ENCODE measurements at regions not wholly inside any gene's neighbourhood (a gene's known extent, or its start where the extent isn't known, plus 50 kb on each side); places are given as distances from the start of the nearest gene placed in this dataset.

DNA sequence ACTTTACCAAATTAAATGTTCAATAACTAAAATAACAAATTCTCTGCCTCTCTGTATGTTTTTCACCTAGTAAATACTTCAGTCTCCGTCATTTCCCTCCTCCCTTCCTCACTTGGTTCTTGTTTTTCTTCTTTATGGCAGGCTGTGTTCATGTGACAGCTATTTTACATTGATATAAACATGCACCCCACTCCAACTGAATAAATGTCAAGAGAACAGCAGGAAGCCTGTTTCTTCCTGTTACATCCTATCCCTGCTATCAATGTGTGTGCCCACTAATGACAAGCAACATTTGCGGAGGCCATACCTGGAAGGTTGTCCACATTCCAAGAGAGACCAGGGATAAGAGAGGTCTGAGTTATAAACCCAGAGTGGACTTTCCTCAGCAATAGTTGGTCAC is 145.2 kb upstream of the MAST4 start:
- H3K36me3 Mint-ChIP-seq = no peaks in the 10 kb centered on the region
- DNase-seq (no peak), ATAC-seq (no peak)
- H3K4me1 Mint-ChIP-seq = no peaks in the 10 kb centered on the region
- H3K27ac Mint-ChIP-seq = no peak overlapping the region
- no peaks in the 10 kb centered on the region for H3K9me3 Mint-ChIP-seq (ENCODE audit: low read depth)
- CTCF ChIA-PET = no interaction called here
- H3K4me3 Mint-ChIP-seq = no peak overlapping the region
- peaks cover 3% of the 10 kb centered on the region for H3K27me3 Mint-ChIP-seq

DNA sequence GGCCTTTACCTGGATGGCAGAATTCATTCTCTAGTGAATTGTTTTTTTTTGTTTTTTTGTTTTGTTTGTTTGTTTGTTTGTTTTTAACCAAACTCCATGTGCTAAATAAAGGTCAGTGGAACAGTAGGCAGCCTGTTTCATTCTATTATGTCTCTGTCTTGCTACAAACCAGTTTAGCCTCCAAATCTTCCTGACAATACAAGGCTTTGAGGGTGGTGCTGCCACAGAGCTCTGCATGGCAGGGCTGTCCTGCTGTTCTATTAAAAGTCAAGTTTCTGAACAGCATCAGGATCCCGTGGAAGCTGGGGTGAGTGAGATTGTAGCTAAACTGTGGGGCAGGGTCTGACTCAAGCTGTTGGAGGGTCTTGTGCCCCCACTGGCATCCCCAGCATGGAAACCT is 144.1 kb upstream of the MAST4 start:
- Mint-ChIP-seq H3K9me3 (ENCODE audit: low read depth) (no peaks in the 10 kb centered on the region), H3K36me3 (no peaks in the 10 kb centered on the region), H3K4me3 (no peak overlapping the region), H3K4me1 (no peaks in the 10 kb centered on the region), H3K27me3 (peaks cover 3% of the 10 kb centered on the region), H3K27ac (no peak overlapping the region)
- CTCF ChIA-PET = no interaction called here
- ATAC-seq (no peak), DNase-seq (no peak)

DNA sequence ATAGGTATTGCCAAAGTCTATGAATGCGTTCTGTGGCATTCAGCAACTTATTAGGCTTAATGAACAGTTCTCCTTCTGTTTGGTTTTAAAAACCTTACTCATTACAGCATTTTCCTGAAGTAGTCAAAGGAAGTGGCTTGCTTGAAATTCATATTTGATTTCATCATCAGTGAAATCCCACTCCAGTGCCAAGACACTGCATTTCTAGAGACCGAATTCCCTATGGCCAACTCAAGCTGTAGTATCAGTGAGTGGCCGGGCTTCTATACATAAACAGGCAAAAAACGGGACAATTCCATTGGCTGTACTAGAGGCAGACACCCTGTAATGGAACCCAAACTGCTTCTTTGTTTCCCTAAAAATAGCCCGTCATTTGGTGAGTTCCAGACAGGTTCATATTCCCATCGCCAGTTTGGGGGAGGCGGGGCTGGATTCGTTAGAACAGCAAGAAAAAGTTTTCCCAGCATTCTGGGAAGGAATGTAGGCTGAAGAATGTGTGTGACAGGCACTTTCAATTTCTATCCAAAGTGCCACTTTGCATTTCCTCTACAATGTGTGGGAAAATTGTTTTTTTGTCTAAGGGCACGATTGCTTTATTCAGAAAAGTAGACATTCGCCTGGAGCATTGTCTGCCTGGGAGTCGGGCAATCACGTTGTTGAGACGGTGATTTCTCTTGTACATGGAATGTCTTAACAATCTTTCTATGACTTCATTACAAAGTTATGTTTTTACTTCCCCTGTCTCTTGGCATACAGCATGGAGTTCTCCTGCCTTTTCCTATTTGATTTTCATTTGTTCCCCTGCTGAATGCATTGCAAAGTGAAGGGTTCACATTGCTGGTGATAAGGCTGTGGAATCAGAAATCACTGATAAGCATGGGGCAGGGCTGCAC is 141.8 kb upstream of the MAST4 start:
- CTCF ChIA-PET = no interaction called here
- Mint-ChIP-seq H3K27me3 (no peaks in the 10 kb centered on the region), H3K4me3 (no peak overlapping the region), H3K27ac (no peak overlapping the region), H3K4me1 (no peaks in the 10 kb centered on the region), H3K9me3 (ENCODE audit: low read depth) (no peaks in the 10 kb centered on the region), H3K36me3 (no peaks in the 10 kb centered on the region)
- no peak for ATAC-seq
- DNase-seq = no peak

DNA sequence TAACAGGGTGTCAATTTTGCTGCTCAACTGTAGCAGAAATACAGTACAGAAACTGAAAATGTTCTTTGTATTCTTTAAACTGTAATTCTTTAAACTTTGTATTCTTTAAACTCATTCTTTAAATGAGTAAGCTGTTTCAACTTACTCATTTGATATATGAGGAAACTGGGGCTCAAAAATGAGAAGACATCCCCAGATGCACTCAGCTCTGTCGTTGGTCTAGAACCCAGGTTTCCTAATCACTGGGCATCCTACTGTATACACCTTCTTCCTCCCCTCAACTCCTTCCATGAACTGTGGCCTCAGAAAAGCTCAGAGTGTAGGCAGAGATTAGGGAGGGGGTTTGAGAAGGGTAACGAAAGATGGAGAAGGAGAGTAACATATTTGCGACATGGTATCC is 136.5 kb upstream of the MAST4 start:
- H3K4me1 Mint-ChIP-seq = no peaks in the 10 kb centered on the region
- peaks cover 16% of the 10 kb centered on the region for H3K27me3 Mint-ChIP-seq
- ATAC-seq = no peak
- CTCF ChIA-PET = no interaction called here
- no peaks in the 10 kb centered on the region for H3K36me3 Mint-ChIP-seq
- H3K9me3 Mint-ChIP-seq (ENCODE audit: low read depth) = no peaks in the 10 kb centered on the region
- H3K27ac Mint-ChIP-seq = no peak overlapping the region
- DNase-seq = no peak
- no peak overlapping the region for H3K4me3 Mint-ChIP-seq

DNA sequence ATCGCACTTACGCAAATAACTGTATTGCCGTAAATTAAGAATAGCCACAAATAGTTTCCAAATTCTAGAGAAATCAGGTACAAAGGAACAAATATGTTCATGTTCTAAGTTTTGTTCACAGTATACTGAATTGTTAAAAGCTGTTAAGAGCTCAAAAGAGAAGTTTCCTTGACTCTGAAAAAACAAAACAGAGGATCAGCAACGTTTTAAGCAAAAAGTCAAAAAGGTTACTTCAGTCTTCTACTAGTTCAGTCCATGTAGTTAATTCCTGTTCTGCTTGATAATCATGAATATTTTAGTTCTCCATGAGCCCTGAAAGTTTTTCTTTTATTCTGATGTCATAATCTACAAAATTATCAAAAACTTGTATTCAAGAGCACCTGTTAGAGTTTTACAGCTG is 128.6 kb upstream of the MAST4 start:
- H3K4me1 Mint-ChIP-seq = no peaks in the 10 kb centered on the region
- H3K36me3 Mint-ChIP-seq = peaks cover 2% of the 10 kb centered on the region
- ATAC-seq (no peak), DNase-seq (no peak)
- H3K27ac Mint-ChIP-seq = no peak overlapping the region
- peaks cover 7% of the 10 kb centered on the region for H3K27me3 Mint-ChIP-seq
- no peak overlapping the region for H3K4me3 Mint-ChIP-seq
- peaks cover 9% of the 10 kb centered on the region for H3K9me3 Mint-ChIP-seq (ENCODE audit: low read depth)
- CTCF ChIA-PET = interaction anchor here (1.3 kb wide), 1 partner anchor 45 kb away, joined by 3 read pairs; no protein-coding TSS in a partner anchor

DNA sequence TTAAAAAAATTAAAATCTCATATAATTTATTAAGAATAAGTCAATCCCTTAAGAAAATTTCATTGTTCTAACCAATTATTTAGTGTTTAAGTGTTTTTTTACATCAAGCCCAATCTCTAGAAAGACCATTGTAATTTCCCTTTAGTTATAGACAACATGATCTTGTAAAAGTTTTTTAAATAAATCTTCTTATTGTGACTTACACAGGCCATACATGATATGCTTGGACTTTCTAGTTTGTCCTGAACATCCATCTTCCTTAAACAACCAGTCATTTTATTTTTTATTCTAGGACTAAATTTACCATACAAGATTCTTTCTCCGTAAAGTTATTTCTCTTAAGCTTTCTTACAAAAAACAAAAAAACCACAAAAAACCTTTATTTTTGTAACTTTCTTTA is 126.5 kb upstream of the MAST4 start:
- CTCF ChIA-PET = no interaction called here

DNA sequence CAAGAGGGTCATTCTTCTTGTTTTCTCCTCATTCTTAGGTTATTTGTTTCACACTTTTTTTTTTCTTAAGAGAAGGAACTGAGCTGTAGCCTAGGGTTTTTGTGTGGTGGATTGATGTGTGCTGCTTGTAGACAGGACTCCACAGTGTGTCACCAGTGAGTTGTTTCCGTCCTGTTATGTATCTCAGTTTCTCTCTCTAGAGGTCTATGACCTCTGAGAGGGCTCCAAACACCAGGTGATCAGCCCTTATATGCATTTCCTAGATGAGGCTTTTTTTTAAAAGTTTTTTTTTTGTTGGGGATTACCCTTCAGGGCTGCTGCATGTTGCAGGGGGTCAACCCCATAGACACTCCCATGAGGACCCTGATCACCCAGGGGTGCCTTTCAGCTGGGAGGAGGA is 124.2 kb upstream of the MAST4 start:
- Mint-ChIP-seq H3K27ac (no peak overlapping the region), H3K4me1 (no peaks in the 10 kb centered on the region), H3K36me3 (peaks cover 2% of the 10 kb centered on the region), H3K27me3 (peaks cover 6% of the 10 kb centered on the region), H3K9me3 (ENCODE audit: low read depth) (peaks cover 5% of the 10 kb centered on the region), H3K4me3 (no peak overlapping the region)
- ATAC-seq (no peak), DNase-seq (no peak)
- CTCF ChIA-PET = no interaction called here

More for the DNA sequence above, 126.5 kb upstream of the MAST4 start:
- no peaks in the 10 kb centered on the region for H3K4me1 Mint-ChIP-seq
- H3K27ac Mint-ChIP-seq = no peak overlapping the region
- peaks cover 6% of the 10 kb centered on the region for H3K27me3 Mint-ChIP-seq
- DNase-seq = no peak
- H3K9me3 Mint-ChIP-seq (ENCODE audit: low read depth) = peaks cover 9% of the 10 kb centered on the region
- no peak for ATAC-seq
- peaks cover 2% of the 10 kb centered on the region for H3K36me3 Mint-ChIP-seq
- H3K4me3 Mint-ChIP-seq = no peak overlapping the region

DNA sequence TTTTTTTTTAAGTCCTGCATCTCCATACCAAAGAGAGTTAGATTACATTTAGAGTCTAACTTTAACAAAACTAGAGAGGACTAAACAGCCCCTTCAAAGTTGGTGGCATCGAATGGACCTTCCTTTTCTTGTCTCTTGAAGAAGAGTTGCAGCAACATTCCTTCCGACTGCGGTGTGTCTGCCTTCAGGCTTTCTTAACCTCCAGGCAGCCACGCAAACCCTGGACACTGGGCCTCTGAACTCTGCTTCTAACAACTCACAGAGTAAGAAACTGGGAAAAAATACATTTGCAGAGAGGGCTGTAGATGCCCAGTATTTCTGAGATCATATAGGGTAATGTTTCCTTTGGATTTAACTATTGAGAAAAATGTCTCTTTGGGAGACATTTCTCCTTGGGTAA is 120.5 kb upstream of the MAST4 start:
- H3K4me3 Mint-ChIP-seq = no peak overlapping the region
- H3K27me3 Mint-ChIP-seq = peaks cover 6% of the 10 kb centered on the region
- no peak for DNase-seq
- H3K4me1 Mint-ChIP-seq = no peaks in the 10 kb centered on the region
- no peak overlapping the region for H3K27ac Mint-ChIP-seq
- no peaks in the 10 kb centered on the region for H3K36me3 Mint-ChIP-seq
- peaks cover under 1% of the 10 kb centered on the region for H3K9me3 Mint-ChIP-seq (ENCODE audit: low read depth)
- CTCF ChIA-PET = no interaction called here
- no peak for ATAC-seq

DNA sequence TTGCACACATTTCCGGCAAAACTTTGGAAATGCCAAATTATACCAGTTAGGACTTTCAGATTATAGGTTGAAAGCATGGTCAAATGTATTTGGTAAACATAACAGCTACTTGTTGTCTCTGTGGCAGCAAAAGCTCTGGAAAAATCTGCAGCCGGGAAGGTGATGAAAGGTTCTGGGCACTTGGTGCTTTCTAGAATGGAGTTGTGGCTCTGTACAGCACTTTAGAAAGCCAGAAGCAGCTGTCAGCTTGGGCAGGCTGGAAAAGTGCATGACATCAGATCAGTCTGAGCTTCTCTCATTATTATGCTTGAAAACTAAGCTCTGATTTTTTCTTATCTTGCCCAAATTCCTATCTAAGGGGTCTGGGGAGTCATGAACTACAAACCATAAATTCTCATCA is 118.6 kb upstream of the MAST4 start:
- Mint-ChIP-seq H3K27ac (no peak overlapping the region), H3K4me1 (no peaks in the 10 kb centered on the region), H3K9me3 (ENCODE audit: low read depth) (no peaks in the 10 kb centered on the region), H3K27me3 (peaks cover 6% of the 10 kb centered on the region), H3K4me3 (no peak overlapping the region), H3K36me3 (no peaks in the 10 kb centered on the region)
- DNase-seq (no peak), ATAC-seq (no peak)
- CTCF ChIA-PET = no interaction called here

DNA sequence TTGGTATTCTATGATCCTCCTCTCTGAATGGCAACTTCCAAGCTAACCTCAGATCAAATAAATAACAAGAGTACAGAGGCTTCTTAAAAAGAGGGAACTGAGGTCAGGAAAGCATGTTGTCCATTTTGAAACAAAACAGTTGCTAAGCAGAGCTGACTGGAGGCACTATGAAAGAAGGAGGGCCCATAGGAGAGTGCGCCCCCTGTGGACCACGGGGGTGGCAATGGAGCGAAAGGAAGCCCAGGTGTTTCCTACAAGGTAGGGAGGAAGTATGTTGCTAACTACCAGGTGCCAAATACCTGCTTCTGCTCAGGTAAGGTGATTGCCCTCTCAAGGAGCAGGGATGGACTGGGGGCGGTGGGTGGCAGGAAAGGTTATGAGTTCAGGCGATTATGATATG is 101.8 kb upstream of the MAST4 start:
- Mint-ChIP-seq H3K27ac (no peak overlapping the region), H3K36me3 (no peaks in the 10 kb centered on the region), H3K4me1 (no peaks in the 10 kb centered on the region), H3K9me3 (ENCODE audit: low read depth) (no peaks in the 10 kb centered on the region), H3K4me3 (no peak overlapping the region), H3K27me3 (no peaks in the 10 kb centered on the region)
- no peak for DNase-seq
- no peak for ATAC-seq
- CTCF ChIA-PET = no interaction called here

DNA sequence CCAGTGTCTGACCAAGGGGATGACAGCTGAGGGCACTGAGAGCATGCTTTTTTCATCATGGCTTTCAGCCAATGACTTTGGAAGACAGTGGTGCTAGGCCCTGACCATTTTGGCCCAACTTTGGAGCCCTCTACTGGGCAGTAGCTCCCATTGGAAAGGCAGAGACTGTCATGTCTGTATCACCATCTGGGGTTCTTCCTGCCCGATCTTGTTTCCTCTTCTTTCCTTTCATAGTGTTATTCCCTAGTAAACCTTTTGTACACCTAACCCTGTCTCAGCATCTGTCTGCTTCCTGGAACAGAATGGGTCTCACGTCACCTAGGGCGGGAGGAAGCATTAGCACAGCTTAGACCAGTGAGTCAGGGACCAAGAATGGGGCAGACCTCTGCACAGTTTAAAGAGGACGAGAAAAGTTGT is 97.4 kb upstream of the MAST4 start:
- H3K9me3 Mint-ChIP-seq (ENCODE audit: low read depth) = no peaks in the 10 kb centered on the region
- no peak for DNase-seq

DNA sequence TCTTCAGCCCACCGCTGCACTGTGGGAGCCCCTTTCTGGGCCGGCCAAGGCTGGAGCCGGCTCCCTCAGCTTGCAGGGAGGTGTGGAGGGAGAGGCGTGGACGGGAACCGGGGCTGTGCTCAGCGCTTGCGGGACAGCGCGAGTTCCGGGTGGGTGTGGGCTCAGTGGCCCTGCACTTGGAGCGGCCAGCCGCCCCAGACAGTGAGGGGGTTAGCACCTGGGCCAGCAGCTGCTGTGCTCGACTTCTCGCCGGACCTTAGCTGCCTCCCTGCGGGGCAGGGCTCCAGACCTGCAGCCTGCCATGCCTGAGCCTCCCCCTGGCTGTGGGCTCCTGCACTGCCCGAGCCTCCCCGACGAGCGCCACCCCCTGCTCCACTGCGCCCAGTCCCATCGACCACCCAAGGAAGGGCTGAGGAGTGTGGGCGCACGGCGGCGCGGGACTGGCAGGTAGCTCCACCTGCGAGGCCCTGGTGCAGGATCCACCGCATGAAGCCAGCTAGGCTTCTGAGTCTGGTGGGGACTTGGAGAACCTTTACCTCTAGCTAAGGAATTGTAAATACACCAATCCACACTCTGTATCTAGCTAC is 92.9 kb upstream of the MAST4 start:
- CTCF ChIA-PET = no interaction called here
- H3K27ac Mint-ChIP-seq = no peak overlapping the region
- no peak overlapping the region for H3K4me3 Mint-ChIP-seq
- no peaks in the 10 kb centered on the region for H3K9me3 Mint-ChIP-seq (ENCODE audit: low read depth)
- ATAC-seq (no peak), DNase-seq (no peak)
- no peaks in the 10 kb centered on the region for H3K4me1 Mint-ChIP-seq
- no peaks in the 10 kb centered on the region for H3K36me3 Mint-ChIP-seq
- peaks cover 3% of the 10 kb centered on the region for H3K27me3 Mint-ChIP-seq

More for the DNA sequence above, 97.4 kb upstream of the MAST4 start:
- Mint-ChIP-seq H3K27ac (no peak overlapping the region), H3K4me1 (no peaks in the 10 kb centered on the region), H3K27me3 (peaks cover 3% of the 10 kb centered on the region), H3K36me3 (no peaks in the 10 kb centered on the region), H3K4me3 (no peak overlapping the region)
- CTCF ChIA-PET = interaction anchor here (1.1 kb wide), 1 partner anchor 192 kb away, joined by 5 read pairs; no protein-coding TSS in a partner anchor
- no peak for ATAC-seq

DNA sequence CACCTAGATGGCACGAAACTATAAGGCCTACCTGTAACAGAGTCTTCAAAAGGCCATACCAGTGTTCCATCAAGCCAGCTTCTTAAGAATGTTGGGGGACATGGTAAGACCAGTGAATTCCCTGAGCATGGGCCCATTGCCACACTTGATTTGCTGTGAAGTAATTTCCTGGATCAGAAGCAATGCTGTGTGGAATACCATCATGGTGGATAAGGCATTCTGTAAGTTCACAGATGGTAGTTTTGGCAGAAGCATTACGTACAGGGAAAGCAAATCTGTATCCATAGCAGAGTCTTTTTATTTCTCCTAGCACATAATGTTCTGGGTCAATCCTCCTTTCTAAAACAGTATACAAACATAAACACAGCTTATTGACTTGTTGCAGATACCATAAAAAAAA is 89.1 kb upstream of the MAST4 start:
- Mint-ChIP-seq H3K27ac (no peak overlapping the region), H3K4me1 (no peaks in the 10 kb centered on the region), H3K9me3 (ENCODE audit: low read depth) (no peaks in the 10 kb centered on the region), H3K27me3 (peaks cover 6% of the 10 kb centered on the region), H3K4me3 (no peak overlapping the region), H3K36me3 (no peaks in the 10 kb centered on the region)
- no peak for ATAC-seq
- CTCF ChIA-PET = no interaction called here
- no peak for DNase-seq

DNA sequence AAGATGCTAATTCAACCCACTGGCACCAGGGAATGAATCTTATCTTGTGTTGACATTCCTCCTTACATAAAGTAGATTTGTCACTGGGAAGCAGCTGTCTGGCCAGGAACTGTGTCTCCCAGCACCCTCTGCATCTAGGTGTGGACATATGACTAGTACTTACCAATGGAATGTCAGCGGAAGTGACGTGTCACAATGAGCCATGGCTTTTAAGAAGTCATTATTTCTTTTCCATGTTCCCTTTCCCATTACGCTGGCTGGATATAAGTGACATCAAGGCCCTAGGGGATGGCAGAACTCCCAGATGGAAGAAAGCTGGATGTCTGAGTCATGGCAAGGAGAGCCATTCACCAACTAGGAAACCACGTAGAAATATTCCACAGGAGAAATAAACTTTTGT is 84.7 kb upstream of the MAST4 start:
- no peaks in the 10 kb centered on the region for H3K4me1 Mint-ChIP-seq
- peaks cover 7% of the 10 kb centered on the region for H3K27me3 Mint-ChIP-seq
- no peaks in the 10 kb centered on the region for H3K36me3 Mint-ChIP-seq
- no peaks in the 10 kb centered on the region for H3K9me3 Mint-ChIP-seq (ENCODE audit: low read depth)
- CTCF ChIA-PET = interaction anchor here (1.2 to 1.7 kb wide), 2 partner anchors 45 to 206 kb away, joined by 3 read pairs; no protein-coding TSS in a partner anchor
- no peak overlapping the region for H3K4me3 Mint-ChIP-seq
- DNase-seq (no peak), ATAC-seq (no peak)
- no peak overlapping the region for H3K27ac Mint-ChIP-seq
